ENCODE measurements at regions not wholly inside any gene's neighbourhood (a gene's known extent, or its start where the extent isn't known, plus 50 kb on each side); places are given as distances from the start of the nearest gene placed in this dataset.

DNA sequence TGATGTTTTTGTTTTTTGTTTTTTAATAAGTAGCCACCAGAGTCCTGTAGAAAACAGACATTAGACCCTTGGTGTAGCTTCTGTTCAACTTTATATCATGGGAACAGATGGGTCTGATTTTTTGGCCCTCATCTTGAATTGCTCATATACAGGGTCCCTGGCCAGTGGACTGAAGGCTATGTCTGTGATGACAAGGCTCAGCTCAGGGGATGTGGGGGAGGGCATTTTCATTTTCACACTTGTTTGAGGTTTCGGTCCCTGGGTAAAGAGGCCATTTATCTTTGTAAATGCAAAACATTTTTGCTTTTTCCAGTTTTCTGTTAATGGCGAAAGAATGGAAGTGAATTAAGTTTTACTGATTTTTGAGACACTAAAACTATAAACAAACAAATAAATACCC lies 257.6 kb upstream of the PHYHIPL start:
- Histone ChIP-seq H3K4me1 (peaks cover 13% of the 10 kb centered on the region), H3K9me3 (no peaks in the 10 kb centered on the region), H3K36me3 (no peaks in the 10 kb centered on the region), H3K4me3 (no peak overlapping the region), H3K27ac (no peak overlapping the region), H3K27me3 (no peaks in the 10 kb centered on the region)
- TF ChIP-seq POLR2A (IDR thresholded peaks at IDR 0.05) (no peak), POLR2AphosphoS5 (IDR thresholded peaks at IDR 0.05; ENCODE audit: insufficient read depth in 1 of 2, low read depth in 1 of 2) (no peak)
- TF ChIP-seq, protein P1, sequence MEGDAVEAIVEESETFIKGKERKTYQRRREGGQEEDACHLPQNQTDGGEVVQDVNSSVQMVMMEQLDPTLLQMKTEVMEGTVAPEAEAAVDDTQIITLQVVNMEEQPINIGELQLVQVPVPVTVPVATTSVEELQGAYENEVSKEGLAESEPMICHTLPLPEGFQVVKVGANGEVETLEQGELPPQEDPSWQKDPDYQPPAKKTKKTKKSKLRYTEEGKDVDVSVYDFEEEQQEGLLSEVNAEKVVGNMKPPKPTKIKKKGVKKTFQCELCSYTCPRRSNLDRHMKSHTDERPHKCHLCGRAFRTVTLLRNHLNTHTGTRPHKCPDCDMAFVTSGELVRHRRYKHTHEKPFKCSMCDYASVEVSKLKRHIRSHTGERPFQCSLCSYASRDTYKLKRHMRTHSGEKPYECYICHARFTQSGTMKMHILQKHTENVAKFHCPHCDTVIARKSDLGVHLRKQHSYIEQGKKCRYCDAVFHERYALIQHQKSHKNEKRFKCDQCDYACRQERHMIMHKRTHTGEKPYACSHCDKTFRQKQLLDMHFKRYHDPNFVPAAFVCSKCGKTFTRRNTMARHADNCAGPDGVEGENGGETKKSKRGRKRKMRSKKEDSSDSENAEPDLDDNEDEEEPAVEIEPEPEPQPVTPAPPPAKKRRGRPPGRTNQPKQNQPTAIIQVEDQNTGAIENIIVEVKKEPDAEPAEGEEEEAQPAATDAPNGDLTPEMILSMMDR (IDR thresholded peaks at IDR 0.05): no peak
- intact Hi-C loops (cut with DNase I): no loop called here
- DNase-seq (ENCODE audit: extremely low spot score in 2 of 2): no peak

DNA sequence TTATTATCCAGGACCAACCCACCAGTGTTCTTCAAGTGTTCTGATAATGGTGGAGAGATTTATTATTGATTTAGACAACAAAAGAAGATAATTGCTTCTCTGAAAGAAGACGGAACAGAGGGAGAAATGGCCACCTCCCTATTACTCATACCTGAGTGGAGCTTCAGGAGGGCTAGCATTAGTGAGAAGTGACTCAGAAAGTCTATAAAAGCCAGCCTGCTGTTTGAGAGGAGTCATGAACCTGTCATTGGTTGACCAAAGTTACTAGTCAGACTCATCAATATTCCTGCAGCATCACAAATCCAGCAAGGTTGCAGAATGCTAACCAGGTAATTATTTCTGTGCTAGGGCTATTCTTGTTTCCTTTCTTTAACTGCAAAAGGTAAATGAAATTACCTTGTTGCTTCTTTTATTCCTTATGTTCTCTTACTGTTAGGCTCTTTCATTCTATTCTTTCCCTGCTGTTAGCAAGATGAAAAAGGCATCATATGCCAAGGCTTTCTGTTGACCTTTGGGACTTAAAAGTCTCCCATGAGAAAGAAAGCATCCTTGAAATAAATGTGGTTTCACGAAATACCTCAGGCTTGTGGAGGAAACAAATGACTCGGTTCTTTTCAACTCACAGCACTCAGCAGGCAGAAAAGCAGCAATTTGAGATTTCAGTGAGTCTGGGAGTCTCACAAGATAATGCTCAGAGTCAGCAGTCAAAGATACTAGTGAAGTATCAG lies 256.4 kb upstream of the PHYHIPL start:
- Histone ChIP-seq H3K4me1 (peaks cover 13% of the 10 kb centered on the region), H3K27me3 (no peaks in the 10 kb centered on the region), H3K36me3 (no peaks in the 10 kb centered on the region), H3K27ac (no peak overlapping the region), H3K9me3 (no peaks in the 10 kb centered on the region), H3K4me3 (no peak overlapping the region)
- TF ChIP-seq POLR2A (IDR thresholded peaks at IDR 0.05): no peak
- TF ChIP-seq POLR2AphosphoS5 (IDR thresholded peaks at IDR 0.05; ENCODE audit: insufficient read depth in 1 of 2, low read depth in 1 of 2): no peak
- TF ChIP-seq, protein P1 (IDR thresholded peaks at IDR 0.05): no peak
- DNase-seq (ENCODE audit: extremely low spot score in 2 of 2): no peak
- intact Hi-C loops (cut with DNase I): no loop called here

DNA sequence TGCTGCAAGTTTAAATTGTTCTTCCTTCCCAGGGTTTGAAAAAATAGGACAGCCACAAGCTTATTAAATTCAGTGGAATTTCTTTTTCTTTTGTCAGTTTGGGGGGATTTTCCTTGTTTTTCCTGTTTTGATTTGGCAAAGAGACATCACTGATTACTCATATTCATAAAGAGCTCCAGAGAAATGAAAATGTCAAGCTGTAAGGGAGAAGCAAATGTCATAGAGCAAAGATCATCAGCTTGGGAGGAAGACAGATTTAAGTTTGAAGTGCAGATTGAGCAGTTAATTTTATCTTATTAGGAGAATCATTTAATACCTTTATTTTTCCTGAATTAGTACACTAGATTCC lies 255.8 kb upstream of the PHYHIPL start:
- Histone ChIP-seq H3K9me3 (no peaks in the 10 kb centered on the region), H3K4me3 (no peak overlapping the region), H3K4me1 (peaks cover 13% of the 10 kb centered on the region), H3K27me3 (no peaks in the 10 kb centered on the region), H3K36me3 (no peaks in the 10 kb centered on the region), H3K27ac (no peak overlapping the region)
- TF ChIP-seq POLR2A (IDR thresholded peaks at IDR 0.05): no peak
- TF ChIP-seq, protein P1 (IDR thresholded peaks at IDR 0.05): no peak
- no peak for TF ChIP-seq POLR2AphosphoS5 (IDR thresholded peaks at IDR 0.05; ENCODE audit: insufficient read depth in 1 of 2, low read depth in 1 of 2)
- intact Hi-C loops (cut with DNase I): no loop called here
- no peak for DNase-seq (ENCODE audit: extremely low spot score in 2 of 2)

- Histone ChIP-seq H3K27ac (no peak overlapping the region), H3K9me3 (no peaks in the 10 kb centered on the region), H3K36me3 (no peaks in the 10 kb centered on the region), H3K4me3 (no peak overlapping the region), H3K4me1 (peaks cover 13% of the 10 kb centered on the region), H3K27me3 (no peaks in the 10 kb centered on the region)
- intact Hi-C loops (cut with DNase I): no loop called here
- TF ChIP-seq POLR2AphosphoS5 (IDR thresholded peaks at IDR 0.05; ENCODE audit: insufficient read depth in 1 of 2, low read depth in 1 of 2) (no peak), POLR2A (IDR thresholded peaks at IDR 0.05) (no peak)
- TF ChIP-seq, protein P1 (IDR thresholded peaks at IDR 0.05): no peak
- DNase-seq (ENCODE audit: extremely low spot score in 2 of 2): no peak
These were observed 255.0 kb upstream of the PHYHIPL start for GRCh38 chr10:58921421-58921855.

- intact Hi-C loops (cut with DNase I): no loop called here
- H3K4me3 ChIP-seq: no peak overlapping the region
- no peak overlapping the region for H3K27ac ChIP-seq
- H3K4me1 ChIP-seq: peaks cover 10% of the 10 kb centered on the region
- TF ChIP-seq POLR2AphosphoS5 (IDR thresholded peaks at IDR 0.05; ENCODE audit: insufficient read depth in 1 of 2, low read depth in 1 of 2) (no peak), POLR2A (IDR thresholded peaks at IDR 0.05) (no peak)
- TF ChIP-seq, protein P1 (IDR thresholded peaks at IDR 0.05): no peak
- no peaks in the 10 kb centered on the region for H3K36me3 ChIP-seq
- H3K27me3 ChIP-seq: no peaks in the 10 kb centered on the region
- DNase-seq (ENCODE audit: extremely low spot score in 2 of 2): no peak
- H3K9me3 ChIP-seq: no peaks in the 10 kb centered on the region
These were observed 251.1 kb upstream of the PHYHIPL start for GRCh38 chr10:58925381-58925780.
